K562 (cell line): ENCODE measurements at regions not wholly inside any gene's neighbourhood (a gene's known extent, or its start where the extent isn't known, plus 50 kb on each side); places are given as distances from the start of the nearest gene placed in this dataset.

Source experiments
- CTBP1 ChIP-seq: fragments of 450-650 bp; IDR thresholded peaks from 2 replicates; pipeline ENCODE4 v1.6.1; 2016; ENCODE audit warnings: borderline replicate concordance
- HMGN3 ChIP-seq: IDR thresholded peaks from 2 replicates; pipeline ENCODE4 v1.6.1; 2011; ENCODE audit warnings: borderline replicate concordance, low read depth, mild to moderate bottlenecking, mixed read lengths, low read length; ENCODE audit not compliant: insufficient read length; ENCODE audit errors: extremely low read depth
- HSF4 ChIP-seq: fragments of 250-450 bp; sonication (Bioruptor Pico); IDR thresholded peaks from 2 replicates; pipeline ENCODE4 v2.1.2; 2022; ENCODE audit warnings: mild to moderate bottlenecking, moderate library complexity, borderline replicate concordance
- NFIX ChIP-seq: fragments of 250-450 bp; sonication (Bioruptor Pico); IDR thresholded peaks from 2 replicates; pipeline ENCODE4 v1.4.0; 2020; ENCODE audit warnings: low read depth, mild to moderate bottlenecking, moderate library complexity
- SMARCC2 ChIP-seq: fragments of 450-650 bp; IDR thresholded peaks from 2 replicates; pipeline ENCODE4 v1.6.1; 2017; ENCODE audit warnings: antibody characterized with exemption, moderate library complexity, mild to moderate bottlenecking, low read depth
- TEAD1 ChIP-seq, 2 experiments: fragments of 450-650 bp in 1 of 2; sonication (generic) in 1 of 2; formaldehyde crosslinking; IDR thresholded peaks; 2 replicates each; pipeline versions ENCODE4 v1.4.0 to v1.8.0; 2020 to 2022; ENCODE audit warnings: mild to moderate bottlenecking in 2 of 2, missing genetic modification reagents in 1 of 2
- ZNF232 ChIP-seq: sonication (generic); formaldehyde crosslinking; IDR thresholded peaks from 2 replicates; pipeline ENCODE4 v1.8.0; 2022; ENCODE audit warnings: mild to moderate bottlenecking, missing genetic modification reagents
- TF ChIP-seq, protein P1 (sequence below): fragments of 250-450 bp; sonication (Bioruptor Pico); IDR thresholded peaks from 2 replicates; pipeline ENCODE4 v1.4.0; 2020
- TF ChIP-seq, protein P2 (sequence below): sonication (generic); formaldehyde crosslinking; IDR thresholded peaks from 2 replicates; pipeline ENCODE4 v1.8.0; 2022; ENCODE audit warnings: mild to moderate bottlenecking, missing genetic modification reagents
- TF ChIP-seq, protein P3 (sequence below), 3 experiments: fragments of 200-800 bp in 1 of 3; fragments of 250-450 bp in 1 of 3; fragments of 450-650 bp in 1 of 3; sonication (Bioruptor Pico) in 1 of 3; sonication (Bioruptor generic) in 1 of 3; formaldehyde crosslinking in 1 of 3; IDR thresholded peaks; 2 replicates each; pipeline versions ENCODE4 v1.6.1 to v1.8.0; 2016 to 2022; ENCODE audit warnings: mild to moderate bottlenecking in 2 of 3, missing genetic modification characterization in 2 of 3, missing compliant biosample characterization in 1 of 3, moderate library complexity in 1 of 3

DNA sequence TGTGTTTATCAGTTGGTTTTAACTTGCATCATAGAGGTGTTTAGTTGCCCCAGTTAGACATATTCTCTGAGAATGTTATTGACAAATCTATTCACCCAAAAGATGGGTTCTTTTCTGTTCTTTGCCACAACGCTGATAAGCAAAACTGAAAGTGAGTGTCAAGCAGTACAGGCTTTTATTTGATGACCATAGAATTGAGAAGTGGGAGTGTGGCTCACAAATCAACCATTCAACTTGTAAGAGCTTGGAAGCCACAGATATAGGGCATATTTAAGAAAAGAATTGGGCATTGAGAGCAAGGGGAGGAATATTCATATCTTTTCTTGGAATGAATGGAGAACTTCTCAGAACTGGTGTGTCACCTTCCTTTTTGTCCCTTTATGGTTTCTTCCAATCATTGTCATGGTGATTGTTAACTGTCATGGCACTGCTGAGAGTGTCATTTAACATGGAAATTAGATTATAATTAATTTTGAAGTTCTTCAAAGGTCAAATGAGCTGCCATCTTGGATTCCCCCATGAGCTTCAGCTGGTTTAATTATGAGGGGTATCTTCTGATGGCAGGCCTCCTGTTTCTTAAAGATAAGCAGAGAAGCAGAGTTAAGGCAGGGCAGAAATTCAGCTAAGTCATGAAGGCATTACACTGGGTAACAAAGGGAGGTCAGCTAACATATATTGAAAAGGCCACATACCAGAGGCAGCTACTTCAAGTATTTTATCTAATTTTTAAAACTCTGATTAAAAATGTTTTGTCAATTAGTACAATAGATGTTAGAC, 254.0 kb upstream of the HTR1E start (continued):
- TF ChIP-seq, protein P1, sequence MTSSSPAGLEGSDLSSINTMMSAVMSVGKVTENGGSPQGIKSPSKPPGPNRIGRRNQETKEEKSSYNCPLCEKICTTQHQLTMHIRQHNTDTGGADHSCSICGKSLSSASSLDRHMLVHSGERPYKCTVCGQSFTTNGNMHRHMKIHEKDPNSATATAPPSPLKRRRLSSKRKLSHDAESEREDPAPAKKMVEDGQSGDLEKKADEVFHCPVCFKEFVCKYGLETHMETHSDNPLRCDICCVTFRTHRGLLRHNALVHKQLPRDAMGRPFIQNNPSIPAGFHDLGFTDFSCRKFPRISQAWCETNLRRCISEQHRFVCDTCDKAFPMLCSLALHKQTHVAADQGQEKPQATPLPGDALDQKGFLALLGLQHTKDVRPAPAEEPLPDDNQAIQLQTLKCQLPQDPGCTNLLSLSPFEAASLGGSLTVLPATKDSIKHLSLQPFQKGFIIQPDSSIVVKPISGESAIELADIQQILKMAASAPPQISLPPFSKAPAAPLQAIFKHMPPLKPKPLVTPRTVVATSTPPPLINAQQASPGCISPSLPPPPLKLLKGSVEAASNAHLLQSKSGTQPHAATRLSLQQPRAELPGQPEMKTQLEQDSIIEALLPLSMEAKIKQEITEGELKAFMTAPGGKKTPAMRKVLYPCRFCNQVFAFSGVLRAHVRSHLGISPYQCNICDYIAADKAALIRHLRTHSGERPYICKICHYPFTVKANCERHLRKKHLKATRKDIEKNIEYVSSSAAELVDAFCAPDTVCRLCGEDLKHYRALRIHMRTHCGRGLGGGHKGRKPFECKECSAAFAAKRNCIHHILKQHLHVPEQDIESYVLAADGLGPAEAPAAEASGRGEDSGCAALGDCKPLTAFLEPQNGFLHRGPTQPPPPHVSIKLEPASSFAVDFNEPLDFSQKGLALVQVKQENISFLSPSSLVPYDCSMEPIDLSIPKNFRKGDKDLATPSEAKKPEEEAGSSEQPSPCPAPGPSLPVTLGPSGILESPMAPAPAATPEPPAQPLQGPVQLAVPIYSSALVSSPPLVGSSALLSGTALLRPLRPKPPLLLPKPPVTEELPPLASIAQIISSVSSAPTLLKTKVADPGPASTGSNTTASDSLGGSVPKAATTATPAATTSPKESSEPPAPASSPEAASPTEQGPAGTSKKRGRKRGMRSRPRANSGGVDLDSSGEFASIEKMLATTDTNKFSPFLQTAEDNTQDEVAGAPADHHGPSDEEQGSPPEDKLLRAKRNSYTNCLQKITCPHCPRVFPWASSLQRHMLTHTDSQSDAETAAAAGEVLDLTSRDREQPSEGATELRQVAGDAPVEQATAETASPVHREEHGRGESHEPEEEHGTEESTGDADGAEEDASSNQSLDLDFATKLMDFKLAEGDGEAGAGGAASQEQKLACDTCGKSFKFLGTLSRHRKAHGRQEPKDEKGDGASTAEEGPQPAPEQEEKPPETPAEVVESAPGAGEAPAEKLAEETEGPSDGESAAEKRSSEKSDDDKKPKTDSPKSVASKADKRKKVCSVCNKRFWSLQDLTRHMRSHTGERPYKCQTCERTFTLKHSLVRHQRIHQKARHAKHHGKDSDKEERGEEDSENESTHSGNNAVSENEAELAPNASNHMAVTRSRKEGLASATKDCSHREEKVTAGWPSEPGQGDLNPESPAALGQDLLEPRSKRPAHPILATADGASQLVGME (CRISPR knock-in tag) = no peak
- TF ChIP-seq SMARCC2 = peak; percentile 94
- TF ChIP-seq, protein P2, sequence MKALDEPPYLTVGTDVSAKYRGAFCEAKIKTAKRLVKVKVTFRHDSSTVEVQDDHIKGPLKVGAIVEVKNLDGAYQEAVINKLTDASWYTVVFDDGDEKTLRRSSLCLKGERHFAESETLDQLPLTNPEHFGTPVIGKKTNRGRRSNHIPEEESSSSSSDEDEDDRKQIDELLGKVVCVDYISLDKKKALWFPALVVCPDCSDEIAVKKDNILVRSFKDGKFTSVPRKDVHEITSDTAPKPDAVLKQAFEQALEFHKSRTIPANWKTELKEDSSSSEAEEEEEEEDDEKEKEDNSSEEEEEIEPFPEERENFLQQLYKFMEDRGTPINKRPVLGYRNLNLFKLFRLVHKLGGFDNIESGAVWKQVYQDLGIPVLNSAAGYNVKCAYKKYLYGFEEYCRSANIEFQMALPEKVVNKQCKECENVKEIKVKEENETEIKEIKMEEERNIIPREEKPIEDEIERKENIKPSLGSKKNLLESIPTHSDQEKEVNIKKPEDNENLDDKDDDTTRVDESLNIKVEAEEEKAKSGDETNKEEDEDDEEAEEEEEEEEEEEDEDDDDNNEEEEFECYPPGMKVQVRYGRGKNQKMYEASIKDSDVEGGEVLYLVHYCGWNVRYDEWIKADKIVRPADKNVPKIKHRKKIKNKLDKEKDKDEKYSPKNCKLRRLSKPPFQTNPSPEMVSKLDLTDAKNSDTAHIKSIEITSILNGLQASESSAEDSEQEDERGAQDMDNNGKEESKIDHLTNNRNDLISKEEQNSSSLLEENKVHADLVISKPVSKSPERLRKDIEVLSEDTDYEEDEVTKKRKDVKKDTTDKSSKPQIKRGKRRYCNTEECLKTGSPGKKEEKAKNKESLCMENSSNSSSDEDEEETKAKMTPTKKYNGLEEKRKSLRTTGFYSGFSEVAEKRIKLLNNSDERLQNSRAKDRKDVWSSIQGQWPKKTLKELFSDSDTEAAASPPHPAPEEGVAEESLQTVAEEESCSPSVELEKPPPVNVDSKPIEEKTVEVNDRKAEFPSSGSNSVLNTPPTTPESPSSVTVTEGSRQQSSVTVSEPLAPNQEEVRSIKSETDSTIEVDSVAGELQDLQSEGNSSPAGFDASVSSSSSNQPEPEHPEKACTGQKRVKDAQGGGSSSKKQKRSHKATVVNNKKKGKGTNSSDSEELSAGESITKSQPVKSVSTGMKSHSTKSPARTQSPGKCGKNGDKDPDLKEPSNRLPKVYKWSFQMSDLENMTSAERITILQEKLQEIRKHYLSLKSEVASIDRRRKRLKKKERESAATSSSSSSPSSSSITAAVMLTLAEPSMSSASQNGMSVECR (CRISPR knock-in tag) = no peak
- TF ChIP-seq ZNF232 (CRISPR knock-in tag) = peak; percentile 95
- TF ChIP-seq NFIX = no peak
- TF ChIP-seq CTBP1 = no peak
- peak in 1 of 2 experiments; percentile 72; a peak in 1 of 4 replicates for TF ChIP-seq TEAD1 (CRISPR knock-in tag; IDR thresholded peaks at IDR 0.05)
- TF ChIP-seq HSF4 (CRISPR knock-in tag) = 0 out of 2 replicates have a peak, but pooled peaks have one; percentile 21
- TF ChIP-seq, protein P3, sequence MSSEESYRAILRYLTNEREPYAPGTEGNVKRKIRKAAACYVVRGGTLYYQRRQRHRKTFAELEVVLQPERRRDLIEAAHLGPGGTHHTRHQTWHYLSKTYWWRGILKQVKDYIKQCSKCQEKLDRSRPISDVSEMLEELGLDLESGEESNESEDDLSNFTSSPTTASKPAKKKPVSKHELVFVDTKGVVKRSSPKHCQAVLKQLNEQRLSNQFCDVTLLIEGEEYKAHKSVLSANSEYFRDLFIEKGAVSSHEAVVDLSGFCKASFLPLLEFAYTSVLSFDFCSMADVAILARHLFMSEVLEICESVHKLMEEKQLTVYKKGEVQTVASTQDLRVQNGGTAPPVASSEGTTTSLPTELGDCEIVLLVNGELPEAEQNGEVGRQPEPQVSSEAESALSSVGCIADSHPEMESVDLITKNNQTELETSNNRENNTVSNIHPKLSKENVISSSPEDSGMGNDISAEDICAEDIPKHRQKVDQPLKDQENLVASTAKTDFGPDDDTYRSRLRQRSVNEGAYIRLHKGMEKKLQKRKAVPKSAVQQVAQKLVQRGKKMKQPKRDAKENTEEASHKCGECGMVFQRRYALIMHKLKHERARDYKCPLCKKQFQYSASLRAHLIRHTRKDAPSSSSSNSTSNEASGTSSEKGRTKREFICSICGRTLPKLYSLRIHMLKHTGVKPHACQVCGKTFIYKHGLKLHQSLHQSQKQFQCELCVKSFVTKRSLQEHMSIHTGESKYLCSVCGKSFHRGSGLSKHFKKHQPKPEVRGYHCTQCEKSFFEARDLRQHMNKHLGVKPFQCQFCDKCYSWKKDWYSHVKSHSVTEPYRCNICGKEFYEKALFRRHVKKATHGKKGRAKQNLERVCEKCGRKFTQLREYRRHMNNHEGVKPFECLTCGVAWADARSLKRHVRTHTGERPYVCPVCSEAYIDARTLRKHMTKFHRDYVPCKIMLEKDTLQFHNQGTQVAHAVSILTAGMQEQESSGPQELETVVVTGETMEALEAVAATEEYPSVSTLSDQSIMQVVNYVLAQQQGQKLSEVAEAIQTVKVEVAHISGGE (CRISPR knock-in tag; IDR thresholded peaks at IDR 0.05) = peak in 1 of 3 experiments; percentile 91; a peak in 2 of 6 replicates
- TF ChIP-seq HMGN3 = peak; percentile 53
